Astrocyte (in vitro differentiated cells and primary cell): ENCODE measurements at regions not wholly inside any gene's neighbourhood (a gene's known extent, or its start where the extent isn't known, plus 50 kb on each side); places are given as distances from the start of the nearest gene placed in this dataset.

Experiments
- EZH2 ChIP-seq: IDR thresholded peaks from 2 replicates; pipeline ENCODE4 v1.6.1; 2012; ENCODE audit warnings: mild to moderate bottlenecking, low read length, inconsistent platforms; ENCODE audit not compliant: insufficient read depth
- TF ChIP-seq, protein P1 (sequence below): IDR thresholded peaks from 2 replicates; pipeline ENCODE4 v1.5.1; 2011; ENCODE audit warnings: low read depth, mild to moderate bottlenecking, inconsistent platforms, low read length, moderate library complexity; ENCODE audit not compliant: insufficient read depth

DNA sequence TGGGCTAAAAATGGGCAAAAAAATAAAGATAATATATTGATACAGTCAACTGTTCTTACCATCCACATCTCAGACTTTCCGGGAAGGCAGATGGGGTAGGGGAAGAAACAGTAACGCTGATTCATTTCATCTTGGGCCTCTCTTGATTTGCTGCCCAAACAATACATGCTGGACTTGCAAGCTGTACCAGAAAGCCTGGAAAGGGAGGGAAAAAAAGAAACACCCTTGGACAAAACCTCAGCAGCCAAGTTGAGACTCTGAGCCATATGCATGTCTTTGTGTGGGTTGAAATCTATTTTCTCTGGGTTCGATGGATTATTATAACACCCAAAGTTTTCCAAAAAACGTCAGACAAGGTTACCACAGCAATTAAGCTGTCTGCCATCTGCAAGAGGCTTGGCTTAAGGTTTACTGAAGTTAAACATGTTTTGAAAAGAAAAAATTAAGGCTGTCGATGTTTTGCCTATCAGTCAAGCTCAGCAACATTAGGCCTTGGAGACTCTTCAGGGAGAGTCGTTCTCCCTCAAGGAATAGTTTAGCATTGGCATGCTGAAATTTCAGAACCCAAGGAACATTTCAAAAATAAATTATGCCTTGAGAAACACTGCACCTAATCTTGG lies 71.2 kb downstream of the PSMG1 start:
- no peak for TF ChIP-seq EZH2
- TF ChIP-seq, protein P1, sequence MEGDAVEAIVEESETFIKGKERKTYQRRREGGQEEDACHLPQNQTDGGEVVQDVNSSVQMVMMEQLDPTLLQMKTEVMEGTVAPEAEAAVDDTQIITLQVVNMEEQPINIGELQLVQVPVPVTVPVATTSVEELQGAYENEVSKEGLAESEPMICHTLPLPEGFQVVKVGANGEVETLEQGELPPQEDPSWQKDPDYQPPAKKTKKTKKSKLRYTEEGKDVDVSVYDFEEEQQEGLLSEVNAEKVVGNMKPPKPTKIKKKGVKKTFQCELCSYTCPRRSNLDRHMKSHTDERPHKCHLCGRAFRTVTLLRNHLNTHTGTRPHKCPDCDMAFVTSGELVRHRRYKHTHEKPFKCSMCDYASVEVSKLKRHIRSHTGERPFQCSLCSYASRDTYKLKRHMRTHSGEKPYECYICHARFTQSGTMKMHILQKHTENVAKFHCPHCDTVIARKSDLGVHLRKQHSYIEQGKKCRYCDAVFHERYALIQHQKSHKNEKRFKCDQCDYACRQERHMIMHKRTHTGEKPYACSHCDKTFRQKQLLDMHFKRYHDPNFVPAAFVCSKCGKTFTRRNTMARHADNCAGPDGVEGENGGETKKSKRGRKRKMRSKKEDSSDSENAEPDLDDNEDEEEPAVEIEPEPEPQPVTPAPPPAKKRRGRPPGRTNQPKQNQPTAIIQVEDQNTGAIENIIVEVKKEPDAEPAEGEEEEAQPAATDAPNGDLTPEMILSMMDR = no peak
